ENCODE measurements at regions not wholly inside any gene's neighbourhood (a gene's known extent, or its start where the extent isn't known, plus 50 kb on each side); places are given as distances from the start of the nearest gene placed in this dataset.

DNA sequence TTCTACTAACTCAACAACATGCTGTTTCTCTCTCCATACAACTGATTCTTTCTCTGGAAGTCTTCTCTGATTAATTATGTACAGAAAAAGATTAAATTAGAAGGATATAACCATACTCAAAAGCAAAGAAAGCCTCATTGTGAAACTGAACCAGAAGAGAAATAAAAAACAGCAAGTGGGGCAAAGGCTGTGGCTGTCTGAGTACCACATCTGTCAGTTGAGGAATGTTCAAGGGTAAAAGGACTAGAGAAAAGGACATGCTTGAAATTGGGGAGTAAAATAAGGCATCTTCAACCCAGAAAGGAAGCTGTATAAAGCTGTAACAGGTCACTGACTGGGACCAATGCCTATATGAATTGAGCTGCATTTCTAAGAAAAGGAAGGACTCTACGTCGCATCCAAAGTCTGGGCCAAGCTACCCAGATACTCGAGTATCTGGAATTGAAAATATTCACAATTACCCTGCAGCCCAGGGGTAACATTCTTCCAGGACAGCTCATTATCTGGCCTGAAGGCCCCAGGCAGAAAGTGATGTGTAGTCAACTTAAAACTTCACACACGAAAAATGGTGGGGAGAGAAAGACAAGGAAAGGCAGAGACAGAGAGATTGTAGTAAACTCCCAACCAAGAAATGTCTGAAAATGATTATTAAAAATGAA, 356.0 kb upstream of the GALNT5 start:
- intact Hi-C loops (cut with DNase I), result no loop called here
- Histone ChIP-seq H3K4me1 (no peaks in the 10 kb centered on the region), H3K9me3 (peaks cover 0 to 9% (median 0%) of the 10 kb centered on the region in 12 donors), H3K27me3 (no peaks in the 10 kb centered on the region), H3K4me3 (no peak overlapping the region), H3K27ac (no peak overlapping the region), H3K36me3 (no peaks in the 10 kb centered on the region)
- ATAC-seq (no peak), DNase-seq (no peak)
- TF ChIP-seq POLR2A (IDR thresholded peaks at IDR 0.05), result no peak
- TF ChIP-seq CTCF (IDR thresholded peaks at IDR 0.05), result no peak
- WGBS, 4 donors, result 62 to 68% (median 67%) methylated on average over 4 of the region's 4 CpGs

DNA sequence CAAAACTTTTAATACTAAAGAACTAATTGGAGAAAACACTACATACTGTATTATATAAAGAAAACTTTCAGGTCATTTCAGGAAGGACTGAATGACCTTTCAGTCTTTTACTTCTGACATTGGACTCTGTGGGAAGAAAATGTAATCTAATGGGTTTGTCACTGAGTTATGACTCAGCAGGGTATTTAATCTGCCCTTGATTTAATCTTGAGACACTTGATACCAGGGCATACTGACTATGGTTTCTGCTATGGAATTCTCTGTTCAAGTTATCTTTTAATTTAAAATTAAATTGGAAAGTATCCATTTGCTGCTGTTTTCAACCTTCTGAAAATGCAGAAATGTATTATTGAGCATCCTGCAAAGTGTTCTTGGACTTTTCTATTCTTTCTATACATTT, 354.2 kb upstream of the GALNT5 start:
- no peaks in the 10 kb centered on the region for H3K27me3 ChIP-seq
- H3K27ac ChIP-seq, result no peak overlapping the region
- ATAC-seq, result no peak
- H3K36me3 ChIP-seq, result no peaks in the 10 kb centered on the region
- no peak overlapping the region for H3K4me3 ChIP-seq
- no peak for DNase-seq
- no peak for TF ChIP-seq CTCF (IDR thresholded peaks at IDR 0.05)
- no peak for TF ChIP-seq POLR2A (IDR thresholded peaks at IDR 0.05)
- H3K4me1 ChIP-seq, result no peaks in the 10 kb centered on the region
- intact Hi-C loops (cut with DNase I), result no loop called here
- H3K9me3 ChIP-seq, result peaks cover 0 to 9% (median 0%) of the 10 kb centered on the region in 12 donors

DNA sequence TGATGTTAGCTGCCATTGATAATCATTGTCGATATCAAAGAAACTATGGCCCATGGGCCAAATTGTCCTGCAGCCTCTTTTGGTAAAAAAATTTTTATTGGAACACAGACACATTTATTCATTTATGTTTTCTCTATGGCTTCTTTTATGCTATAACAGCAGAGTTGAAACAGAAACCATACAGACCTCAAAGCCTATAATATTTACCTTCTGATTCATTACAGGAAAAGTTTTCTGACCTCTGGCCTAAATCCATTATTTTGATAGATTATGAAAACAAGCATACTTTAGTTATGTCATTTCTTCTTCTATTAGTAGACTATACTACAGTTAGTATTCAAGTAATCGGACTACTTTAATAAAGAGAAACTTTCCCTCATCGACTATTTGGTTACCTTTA, 349.7 kb upstream of the GALNT5 start:
- no peaks in the 10 kb centered on the region for H3K27me3 ChIP-seq
- no peaks in the 10 kb centered on the region for H3K36me3 ChIP-seq
- no peaks in the 10 kb centered on the region for H3K4me1 ChIP-seq
- TF ChIP-seq POLR2A (IDR thresholded peaks at IDR 0.05) (no peak), CTCF (IDR thresholded peaks at IDR 0.05) (no peak)
- no peak for DNase-seq
- no peaks in the 10 kb centered on the region for H3K9me3 ChIP-seq
- H3K27ac ChIP-seq, result no peak overlapping the region
- H3K4me3 ChIP-seq, result no peak overlapping the region
- intact Hi-C loops (cut with DNase I), result no loop called here
- WGBS, 4 donors, result 54 to 58% (median 56%) methylated on average over 3 of the region's 3 CpGs
- no peak for ATAC-seq

DNA sequence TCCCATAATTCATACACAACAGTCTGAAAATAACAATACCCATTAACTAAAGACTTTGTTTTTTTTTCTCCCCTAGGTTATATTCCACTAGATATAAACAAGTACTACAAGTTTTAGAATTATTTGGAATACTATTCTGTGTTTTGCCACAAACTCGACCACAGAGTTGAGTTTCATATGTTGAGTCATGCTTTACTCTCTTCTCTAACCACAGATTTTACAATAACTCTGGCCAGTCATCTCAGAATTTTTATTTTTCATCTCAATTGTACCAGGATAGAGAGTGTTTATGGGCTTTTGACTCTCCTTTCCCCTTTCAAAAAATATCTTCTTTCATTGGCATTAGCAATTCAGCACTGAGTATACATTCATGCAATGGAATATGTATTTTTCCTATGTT, 348.7 kb upstream of the GALNT5 start:
- H3K4me3 ChIP-seq, result no peak overlapping the region
- ATAC-seq (no peak), DNase-seq (no peak)
- intact Hi-C loops (cut with DNase I), result no loop called here
- no peaks in the 10 kb centered on the region for H3K27me3 ChIP-seq
- TF ChIP-seq CTCF (IDR thresholded peaks at IDR 0.05), result no peak
- no peak for TF ChIP-seq POLR2A (IDR thresholded peaks at IDR 0.05)
- H3K4me1 ChIP-seq, result no peaks in the 10 kb centered on the region
- 35 to 44% (median 37%) methylated on average over 1 of the region's 1 CpG for WGBS, 4 donors
- H3K9me3 ChIP-seq, result no peaks in the 10 kb centered on the region
- no peak overlapping the region for H3K27ac ChIP-seq
- no peaks in the 10 kb centered on the region for H3K36me3 ChIP-seq

Measured in heart left ventricle (tissue), 16 donors.